ENCODE measurements at regions not wholly inside any gene's neighbourhood (a gene's known extent, or its start where the extent isn't known, plus 50 kb on each side); places are given as distances from the start of the nearest gene placed in this dataset.

DNA sequence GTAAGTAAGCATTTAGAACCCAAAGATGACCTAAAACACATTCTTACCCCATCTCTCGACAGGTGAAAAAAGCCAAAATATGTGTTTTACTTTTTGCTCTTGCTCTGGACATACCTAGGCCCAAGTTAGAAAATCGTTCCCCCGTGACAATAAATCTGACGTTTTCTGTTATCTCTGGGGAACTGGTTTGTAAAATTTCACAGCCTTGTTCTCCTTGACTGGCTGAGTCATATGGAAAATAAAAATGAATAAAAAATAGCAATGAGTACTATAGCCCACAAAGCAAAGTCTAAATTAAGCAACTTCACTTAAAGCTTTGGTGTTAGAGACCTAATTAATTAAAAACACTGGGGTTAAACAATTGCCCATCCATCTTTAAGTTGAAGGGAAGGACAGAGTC lies 286.9 kb upstream of the CLINT1 start:
- no peak for DNase-seq

DNA sequence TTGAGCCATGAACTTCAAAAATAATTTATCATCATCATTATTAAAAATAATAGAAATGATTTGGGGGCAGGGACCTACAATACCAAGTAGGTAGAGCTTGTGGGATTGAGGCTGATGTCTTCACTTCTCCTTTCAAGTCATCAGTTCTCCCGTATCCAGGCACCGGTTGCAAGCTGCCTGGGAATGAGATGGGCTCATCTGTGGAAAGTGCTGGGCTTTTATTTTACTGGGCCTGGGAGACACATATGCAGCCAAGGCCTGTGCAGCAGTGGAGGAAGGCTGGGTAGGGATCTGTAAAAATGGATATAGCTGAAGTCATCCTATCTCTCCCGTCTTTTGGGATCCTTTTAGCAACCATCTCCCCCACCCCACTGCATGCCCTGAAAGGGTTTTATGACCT lies 284.1 kb upstream of the CLINT1 start:
- no peak for DNase-seq

DNA sequence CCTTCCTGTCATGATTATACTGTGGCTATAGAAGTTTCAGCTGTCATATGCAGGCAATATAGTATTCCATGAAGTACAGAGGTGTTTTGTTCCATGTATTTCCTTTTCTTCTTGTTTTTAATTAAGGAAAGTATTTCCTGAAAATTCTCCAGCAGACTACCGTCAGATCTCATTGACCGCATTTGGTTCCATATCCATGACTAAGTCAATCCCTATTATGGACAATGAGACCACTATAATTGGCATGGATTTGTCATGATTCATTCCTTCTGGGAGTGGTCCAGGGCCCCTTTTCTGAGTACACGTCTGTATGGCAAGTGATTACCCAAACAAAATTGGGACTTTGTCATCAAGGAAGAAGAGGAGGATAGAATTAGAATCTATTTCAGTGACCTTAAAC lies 283.2 kb upstream of the CLINT1 start:
- no peak for DNase-seq

DNA sequence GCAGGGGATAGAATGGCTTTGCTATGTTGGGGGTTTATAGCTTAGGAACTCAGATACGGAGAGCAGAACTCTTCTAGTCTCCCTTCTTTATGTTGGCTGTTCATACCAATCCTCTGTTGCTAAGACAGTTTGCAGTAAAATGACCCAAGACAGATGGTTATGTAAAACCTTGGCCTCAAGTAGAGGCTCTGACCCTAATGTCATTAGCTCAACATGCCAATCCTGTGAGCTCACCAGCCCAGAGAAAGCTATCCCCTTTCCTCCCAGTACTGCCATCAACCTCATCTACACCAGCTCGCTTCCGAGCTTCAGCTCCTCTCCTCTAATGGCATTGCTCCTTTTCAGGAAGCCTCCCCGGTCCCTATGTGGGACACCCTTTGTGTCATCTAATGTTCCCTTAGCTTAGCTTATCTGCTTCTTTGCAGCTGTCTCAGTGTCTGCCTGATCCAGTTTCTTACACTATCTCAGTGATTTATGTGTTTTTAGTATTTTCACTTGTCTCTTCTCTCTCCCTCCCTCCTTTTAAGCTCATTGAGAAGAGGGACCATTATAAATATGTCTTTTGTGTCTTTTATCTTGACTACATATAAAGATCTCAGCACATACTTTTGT lies 281.3 kb upstream of the CLINT1 start:
- DNase-seq, result no peak

DNA sequence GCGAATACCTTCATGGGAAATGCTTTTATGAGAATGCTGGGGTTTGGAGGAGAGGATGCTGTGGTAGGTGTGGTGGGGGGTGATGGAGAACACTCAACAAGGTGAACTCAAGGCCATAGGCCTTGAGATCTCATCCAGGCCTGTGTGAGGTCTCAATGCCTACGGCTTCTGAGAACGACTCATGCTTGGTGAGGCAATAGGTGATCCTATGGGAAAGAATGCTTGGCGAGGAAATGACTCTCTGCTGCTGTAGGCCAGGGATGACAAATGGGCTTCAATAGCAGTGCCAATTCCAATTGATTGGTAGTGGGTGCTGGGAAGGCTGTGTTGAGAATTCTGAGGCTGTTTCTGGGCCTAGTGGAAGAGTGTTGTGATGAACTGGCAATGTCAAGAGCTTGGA lies 280.2 kb upstream of the CLINT1 start:
- no peak for DNase-seq

DNA sequence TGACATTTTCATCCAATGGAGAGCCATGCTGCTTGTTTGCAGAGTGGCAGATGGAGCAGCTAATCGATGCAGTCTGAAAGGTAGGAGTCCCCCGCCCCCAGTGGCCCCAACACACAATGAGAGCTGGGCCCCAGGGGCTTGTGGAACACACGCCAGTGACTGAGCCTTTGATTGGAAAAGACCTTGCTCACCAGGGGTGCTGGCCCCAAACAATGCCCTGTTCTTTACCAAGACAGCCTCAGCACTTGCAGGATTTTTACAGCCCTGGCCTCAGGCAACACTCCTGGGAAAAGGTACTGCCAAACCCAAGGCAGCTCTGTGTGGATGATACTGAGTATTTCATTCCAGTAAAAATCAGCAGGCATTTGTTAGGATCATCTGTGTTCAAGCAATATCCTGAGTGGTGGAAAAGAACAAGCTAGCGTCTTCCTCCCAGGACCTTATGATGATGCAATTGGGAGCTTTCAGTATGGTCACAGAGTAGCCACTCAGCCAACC lies 276.8 kb upstream of the CLINT1 start:
- peak; percentile 75 for DNase-seq

DNA sequence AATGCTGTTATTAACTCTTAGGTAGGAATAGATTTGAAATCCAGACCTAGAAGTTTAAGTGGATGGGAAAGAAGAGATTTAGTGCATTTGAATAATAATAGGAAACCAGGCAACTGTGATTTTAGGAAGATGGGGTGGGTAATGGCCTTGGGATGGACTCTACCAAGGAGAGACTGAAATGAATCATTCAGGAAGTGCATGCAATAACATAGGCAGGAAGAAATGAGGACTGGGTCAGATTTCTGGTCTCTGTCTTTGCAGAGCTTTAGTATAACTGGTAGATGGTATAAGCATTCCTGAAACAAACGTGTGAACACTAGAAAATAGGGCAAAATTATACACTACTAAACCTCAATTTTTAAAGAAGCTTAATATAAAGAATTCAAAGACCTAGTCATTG lies 274.4 kb upstream of the CLINT1 start:
- no peak for DNase-seq

DNA sequence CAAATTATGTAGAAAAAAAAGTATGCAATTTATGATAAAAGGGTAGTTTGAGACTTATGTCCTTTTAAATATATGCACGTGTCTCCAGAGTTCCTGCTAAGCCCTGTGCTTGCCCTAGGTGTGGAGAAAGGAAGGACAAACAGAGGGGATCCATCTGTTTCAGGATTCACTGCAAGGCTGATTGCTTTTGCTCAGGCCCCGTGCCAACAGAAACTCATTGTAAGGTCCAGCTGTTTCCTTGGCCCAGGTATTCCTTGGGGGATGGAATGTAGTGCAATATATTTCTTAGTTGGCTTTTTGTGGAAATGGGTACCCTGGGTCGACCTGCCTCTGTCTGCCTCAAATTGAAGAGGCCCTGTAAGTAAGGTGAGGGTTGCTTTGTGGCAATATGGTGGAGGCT lies 268.6 kb upstream of the CLINT1 start:
- DNase-seq, result no peak

DNA sequence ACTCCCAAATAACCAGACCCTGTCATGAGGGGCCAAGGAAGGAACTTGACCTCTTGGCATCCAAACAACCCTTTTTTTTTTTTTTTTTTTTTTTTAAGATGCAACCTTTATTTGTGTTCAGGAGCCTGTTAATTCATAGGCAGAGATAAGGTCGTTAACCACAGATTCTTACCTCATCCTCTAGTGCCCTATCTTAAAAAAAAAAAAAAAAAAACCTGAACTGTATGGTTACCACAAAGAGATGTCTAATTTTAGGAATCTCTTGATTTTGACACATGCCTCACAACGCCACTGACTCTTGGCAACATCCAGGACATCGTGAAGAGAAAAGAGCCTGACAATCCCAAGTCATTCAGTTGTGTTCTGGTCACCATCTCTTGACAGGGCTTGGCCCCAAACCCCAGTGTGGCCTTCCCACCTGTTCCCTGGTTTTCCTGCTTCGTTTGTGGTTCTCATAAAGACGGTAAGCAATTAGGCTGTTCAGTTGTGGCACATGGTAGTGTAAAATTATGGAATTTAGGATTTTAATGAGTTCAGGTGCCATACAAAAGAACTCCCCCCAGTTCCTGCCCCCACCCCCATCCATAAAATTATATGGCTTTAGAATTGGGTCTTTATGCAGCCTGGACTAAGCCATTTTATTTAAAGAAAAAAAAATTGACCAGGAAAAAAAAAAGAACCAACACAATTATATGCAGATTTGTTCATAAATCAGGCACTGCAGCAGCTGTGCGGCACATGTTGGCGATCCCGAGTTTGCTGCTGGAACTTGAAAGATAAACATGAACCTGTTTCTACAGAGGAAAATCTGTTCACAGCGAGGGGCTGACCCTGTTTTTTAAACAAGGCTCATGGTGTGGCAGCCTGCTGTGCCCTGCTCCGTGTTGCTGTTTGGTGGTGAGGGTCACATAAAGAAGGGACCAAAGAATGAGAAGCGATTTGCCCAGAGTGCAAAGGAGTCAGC lies 267.8 kb upstream of the CLINT1 start:
- DNase-seq, result no peak

DNA sequence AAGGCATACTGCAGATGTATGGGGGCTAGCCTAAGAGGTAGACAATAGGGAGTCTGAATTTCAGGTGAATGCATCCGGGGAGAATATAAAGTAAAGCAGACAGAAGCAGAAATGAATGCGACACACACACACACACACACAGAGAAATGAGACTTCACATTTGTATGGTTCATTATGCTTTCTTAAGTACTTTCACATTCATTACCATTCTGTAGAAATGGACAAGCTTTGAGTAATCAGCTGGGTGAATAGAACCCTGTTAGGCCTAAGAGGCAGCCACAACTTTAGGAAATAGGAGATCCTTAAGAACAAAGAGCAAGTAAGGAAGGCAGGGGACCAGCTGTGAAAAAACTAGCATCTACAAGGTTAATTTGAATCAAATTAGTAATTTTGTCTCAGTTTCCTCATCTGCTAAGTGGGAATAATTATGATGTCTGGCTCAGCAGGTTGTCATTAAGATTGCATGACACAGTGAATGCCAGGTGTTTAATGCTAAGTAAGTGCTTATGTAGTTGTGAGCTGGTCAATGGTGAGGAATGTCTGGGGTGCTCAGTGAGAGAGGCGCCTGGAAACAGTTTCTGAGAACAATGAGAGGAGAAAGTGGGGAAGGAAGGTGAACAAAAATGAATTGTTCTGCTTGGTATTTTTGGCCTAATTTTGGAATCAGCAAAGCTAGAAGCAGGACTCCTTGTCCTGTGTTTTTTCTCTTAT lies 265.8 kb upstream of the CLINT1 start:
- no peak for DNase-seq

DNA sequence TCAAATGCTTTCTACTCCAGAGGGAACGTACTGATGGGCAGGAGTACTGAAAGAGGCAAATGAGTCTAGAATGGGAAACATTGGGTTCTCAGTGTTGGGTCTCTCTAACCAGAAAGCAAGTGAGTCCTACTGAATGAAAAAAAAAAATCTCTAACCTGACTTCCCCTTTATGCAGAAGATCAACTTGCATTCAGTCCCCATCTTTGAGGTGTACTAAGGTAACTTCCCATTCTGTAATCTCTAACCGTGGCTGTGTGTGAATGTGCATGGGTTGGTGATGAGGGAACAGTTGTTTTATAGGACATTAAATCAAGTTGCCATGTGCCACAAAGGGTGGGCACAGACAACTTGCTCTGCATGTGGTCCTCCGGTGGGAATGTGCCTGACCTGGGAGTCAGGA lies 264.6 kb upstream of the CLINT1 start:
- DNase-seq, result no peak

DNA sequence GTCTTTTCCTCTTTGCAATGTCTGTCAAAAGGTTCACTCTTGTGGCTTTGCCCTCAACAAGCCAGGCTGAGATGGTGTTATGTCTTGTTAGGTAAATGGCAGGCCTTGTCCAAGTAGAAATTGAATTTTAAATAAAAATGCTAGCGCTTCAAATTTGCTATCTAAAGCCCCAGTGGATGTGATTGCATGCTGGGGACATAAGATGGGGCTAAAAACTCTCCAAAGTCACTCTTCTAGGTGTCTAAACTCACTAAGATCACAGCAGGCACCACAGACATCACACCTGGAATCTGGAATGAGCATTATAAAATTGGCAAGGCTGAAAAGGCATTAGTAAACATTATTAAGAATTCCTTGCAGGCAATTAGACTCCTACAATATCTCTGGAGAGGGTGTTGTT lies 262.7 kb upstream of the CLINT1 start:
- no peak for DNase-seq

DNA sequence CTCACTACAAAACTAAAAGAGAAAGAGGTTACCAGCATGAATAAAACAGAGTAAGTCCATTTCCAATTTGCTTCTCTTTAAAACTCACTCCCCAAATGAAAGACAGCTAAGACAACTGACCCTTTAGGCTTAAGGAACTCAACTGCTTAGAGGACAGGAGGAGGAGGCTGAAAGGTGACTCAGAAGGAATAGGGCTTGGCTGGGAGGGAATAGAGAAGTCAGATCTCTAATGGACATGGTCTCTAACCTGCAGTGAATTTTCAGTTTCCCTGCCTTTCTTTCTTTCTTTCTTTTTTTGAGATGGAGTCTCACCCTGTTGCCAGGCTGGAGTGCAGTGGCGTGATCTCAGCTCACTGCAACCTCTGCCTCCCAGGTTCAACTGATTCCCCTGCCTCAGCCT lies 261.8 kb upstream of the CLINT1 start:
- DNase-seq, result no peak

DNA sequence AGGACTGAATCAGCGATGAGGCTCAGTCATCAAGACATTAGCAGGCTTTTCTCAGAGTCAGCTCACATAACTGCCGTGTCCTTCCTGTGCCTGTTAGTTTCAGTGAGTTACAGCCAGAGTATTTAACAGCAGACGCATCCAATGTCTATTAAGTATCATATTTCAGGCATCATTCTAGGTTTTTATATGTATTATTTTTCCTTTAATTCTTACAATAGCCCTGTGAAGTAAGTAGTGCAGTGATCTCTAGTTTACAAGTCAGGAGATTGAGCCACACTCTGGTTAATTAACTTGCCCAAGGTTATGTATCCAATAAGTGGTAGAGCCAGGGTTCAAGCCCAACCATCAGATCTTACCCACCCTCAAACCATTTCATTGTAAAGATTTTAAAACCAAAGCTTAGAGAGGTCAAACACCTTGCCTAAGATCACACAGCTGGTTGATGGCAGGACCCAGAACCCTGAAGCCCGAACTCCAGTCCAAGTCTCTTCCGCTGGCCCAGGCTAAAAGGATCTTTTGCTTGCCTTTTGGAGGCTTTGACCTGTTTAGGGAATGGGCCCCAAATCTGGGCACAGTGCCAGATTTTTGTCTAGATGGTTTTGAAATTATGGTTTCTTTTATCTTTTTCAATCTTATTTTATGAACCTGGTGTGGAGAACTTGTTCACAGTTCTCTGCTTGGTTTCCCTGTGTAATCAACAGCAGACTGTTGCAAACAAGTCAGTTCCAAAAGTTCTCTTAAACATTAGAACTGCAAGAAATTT lies 261.2 kb upstream of the CLINT1 start:
- no peak for DNase-seq

DNA sequence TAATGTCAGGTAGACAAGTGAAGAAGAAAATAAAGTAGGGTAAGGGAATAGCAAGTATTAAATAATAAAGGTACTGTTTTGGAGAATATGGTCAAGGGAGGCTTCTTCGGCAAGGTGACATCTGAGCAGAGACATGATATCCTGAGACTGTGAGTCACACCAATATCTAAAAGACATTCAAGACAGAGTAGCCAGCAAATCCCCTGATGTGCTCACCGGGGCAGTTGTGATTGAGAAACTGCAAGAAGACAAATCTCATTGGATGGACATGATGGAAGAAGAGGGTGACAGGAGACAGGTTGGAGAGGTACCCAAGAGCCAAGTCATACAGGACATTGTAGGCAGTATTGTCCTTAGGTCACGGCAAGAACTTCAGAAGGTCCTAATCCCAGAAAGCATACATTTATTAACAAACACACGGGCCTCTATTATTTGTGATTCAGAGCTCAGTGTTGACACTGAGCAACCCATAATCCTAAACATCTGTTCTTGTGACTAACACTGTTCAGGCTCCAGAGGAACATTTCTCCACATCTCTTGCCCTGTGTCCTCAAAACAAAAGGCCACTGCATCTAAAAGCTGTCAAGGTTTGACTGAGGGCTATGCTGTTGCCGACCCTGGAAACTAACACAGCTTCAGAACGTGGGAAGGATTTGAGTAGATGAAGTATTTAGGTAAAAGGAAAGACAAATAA lies 258.7 kb upstream of the CLINT1 start:
- DNase-seq, result no peak

DNA sequence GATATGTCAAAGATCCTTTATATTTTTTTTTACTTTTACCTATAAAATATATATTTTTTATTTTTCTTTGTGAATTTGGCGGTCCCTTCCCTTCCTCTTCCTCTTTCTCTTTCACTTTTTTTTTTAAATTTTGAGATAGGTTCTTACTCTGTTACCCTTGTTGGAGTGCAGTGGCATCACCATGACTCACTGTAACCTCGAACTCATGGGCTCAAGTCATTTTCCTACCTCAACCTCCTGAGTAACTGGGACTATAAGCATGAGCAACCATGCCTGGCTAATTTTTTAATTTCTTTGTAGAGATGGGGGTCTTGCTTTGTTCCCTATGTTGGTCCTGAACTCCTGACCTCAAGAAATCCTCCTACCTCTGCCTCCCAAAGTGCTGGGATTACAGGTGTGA lies 258.0 kb upstream of the CLINT1 start:
- DNase-seq, result no peak

DNA sequence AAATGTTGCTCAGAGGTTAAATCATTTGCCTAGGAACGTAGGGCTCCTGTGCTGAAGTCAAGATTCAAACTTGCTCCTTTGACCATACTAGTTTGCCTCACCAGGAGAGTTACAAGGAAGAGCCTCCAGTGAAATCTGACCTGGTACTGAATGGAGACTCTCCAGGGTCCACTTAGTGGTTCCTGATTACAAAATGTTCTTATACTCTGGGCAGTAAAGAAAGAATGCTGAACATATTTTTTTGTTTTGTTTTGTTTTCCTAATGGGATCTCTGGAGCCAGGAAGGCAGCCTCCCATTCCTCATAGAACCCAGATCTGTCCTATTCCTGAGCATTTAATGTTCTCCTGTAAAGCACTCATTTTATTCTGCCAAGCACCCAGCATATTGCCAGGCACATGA lies 256.5 kb upstream of the CLINT1 start:
- DNase-seq, result no peak

DNA sequence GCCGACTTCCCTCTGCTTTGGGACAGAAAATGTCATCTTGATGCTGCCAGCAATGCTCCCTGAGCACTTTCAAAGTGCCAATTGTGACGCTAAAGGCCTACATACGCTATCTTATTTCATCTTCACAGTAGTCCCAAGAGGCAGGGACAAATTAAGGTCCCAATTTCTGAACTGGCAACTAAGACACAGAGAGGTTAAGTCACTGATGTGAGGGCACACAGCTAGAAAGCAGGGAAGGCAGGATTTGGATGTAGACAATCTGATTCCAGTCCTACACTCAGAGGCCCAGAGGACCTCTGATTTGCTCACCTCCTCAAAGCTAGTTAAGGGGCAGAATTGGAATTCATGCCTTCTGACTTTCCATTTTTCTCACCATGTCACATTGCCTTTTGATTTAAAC lies 249.2 kb upstream of the CLINT1 start:
- no peak for DNase-seq

DNA sequence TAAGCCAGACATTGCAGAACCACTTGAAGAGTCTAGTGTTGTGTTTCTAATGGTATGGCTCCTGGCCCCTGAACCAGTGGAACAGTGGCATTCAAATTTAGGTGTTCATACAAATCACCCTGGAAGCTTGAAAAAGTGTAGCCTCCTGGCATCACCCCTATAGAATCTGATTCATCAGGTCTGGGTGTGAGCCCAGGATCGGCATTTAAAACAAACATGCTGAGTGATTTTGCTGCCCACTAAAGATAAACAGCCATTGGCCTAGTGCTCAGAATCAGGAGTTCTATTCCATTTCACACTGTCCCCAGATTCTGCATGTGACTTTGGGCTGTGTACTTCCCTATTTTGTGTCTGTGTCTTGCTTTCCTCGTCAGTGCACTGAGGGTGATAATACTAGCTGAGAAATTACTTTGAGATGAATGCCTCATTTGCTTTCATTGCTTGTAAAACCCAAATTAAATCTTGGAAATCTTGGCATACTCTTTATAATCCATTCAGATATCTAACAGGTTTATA lies 241.5 kb upstream of the CLINT1 start:
- DNase-seq, result no peak

DNA sequence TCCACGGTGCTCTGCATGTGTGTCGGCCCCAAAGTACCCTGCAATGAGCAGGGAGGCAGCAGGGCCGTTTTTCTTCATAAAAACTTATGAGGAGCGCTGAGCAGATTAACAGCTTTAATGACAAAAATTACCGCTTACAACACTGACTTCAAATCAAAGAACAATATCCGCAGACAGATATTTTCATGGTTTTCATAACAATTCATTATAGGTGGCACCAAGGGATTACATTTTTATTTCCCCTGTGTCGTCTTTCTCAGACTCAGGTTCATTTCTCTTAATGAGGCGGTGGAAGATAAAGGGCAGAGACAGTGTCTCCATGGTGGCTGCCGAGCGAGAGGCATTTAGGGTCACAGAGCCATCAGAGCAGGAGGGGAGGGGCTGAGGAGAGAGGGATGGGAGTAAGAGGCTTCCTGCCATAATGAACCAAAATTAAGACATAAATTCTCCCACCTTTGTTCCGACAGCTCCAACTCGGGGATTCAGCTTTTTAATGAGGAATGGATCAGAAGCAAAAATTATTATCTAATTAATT lies 240.7 kb upstream of the CLINT1 start:
- no peak for DNase-seq

DNA sequence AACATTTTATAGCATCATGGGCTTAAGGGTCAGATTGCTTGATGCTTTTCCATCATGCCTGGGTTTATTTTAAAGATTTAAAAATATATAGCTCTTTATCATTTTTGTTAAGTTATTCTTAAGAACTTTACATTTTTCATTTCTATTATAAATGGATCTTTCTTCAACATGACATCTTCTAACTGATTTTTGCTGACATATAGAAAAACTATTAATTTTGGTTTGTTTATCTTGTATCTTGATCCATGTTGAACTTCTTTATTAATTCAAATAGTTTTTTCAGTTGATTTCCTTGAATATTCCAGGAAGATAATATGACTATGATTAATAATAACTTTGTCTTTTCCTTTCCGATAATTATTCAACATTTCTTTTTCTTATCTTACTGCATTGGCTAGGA lies 237.9 kb upstream of the CLINT1 start:
- DNase-seq, result no peak

DNA sequence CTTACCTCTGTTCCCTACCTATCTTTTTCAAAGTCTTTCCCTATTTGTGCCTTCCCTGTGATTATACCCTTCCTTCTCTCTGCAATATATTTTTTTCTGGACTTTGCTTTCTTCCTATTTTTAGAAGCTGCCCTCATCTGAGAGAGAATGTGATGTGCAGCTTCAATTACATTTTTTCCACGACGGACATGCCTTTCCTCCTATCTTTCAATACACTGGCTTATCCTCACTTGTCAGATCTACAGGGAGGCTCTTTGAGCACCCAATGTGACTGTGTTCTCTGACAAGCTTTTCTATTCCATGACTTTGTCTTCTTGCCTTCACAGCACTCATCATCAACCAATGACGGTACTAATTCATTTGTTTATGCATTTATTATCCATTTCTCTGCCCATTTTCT lies 227.9 kb upstream of the CLINT1 start:
- DNase-seq, result no peak
